Ascending aorta (tissue), 2 donors: ENCODE measurements at regions not wholly inside any gene's neighbourhood (a gene's known extent, or its start where the extent isn't known, plus 50 kb on each side); places are given as distances from the start of the nearest gene placed in this dataset.

Experiments used
- DNase-seq, 2 donors: peaks; one replicate each; pipeline ENCODE4 v3.0.0-alpha.2; 2019; ENCODE audit warnings: low spot score in 2 of 2
- H3K27ac ChIP-seq, 2 donors: fragments of 200-600 bp; sonication (generic); one replicate each; pipeline ENCODE4 v1.5.1; 2016 to 2017; ENCODE audit warnings: mild to moderate bottlenecking in 1 of 2
- H3K27me3 ChIP-seq: fragments of 200-600 bp; sonication (generic); one replicate; pipeline ENCODE4 v1.5.1; 2017
- H3K36me3 ChIP-seq, 2 donors: fragments of 200-600 bp; sonication (generic); one replicate each; pipeline ENCODE4 v1.5.1; 2016
- H3K4me1 ChIP-seq, 2 donors: fragments of 200-600 bp; sonication (generic); one replicate each; pipeline ENCODE4 v1.5.1; 2016 to 2017; ENCODE audit warnings: mild to moderate bottlenecking in 1 of 2
- H3K4me3 ChIP-seq, 2 donors: fragments of 200-600 bp; sonication (generic); one replicate each; pipeline ENCODE4 v1.5.1; 2016 to 2017; ENCODE audit warnings: mild to moderate bottlenecking in 1 of 2
- H3K9me3 ChIP-seq, 2 donors: fragments of 200-600 bp; sonication (generic); one replicate each; pipeline ENCODE4 v1.5.1; 2016
- CTCF ChIP-seq, 3 experiments: fragments of 200-600 bp in 2 of 3; fragments of 450-650 bp in 1 of 3; sonication (generic) in 2 of 3; IDR thresholded peaks; one replicate each; pipeline ENCODE4 v1.5.1; 2016 to 2019; ENCODE audit warnings: antibody characterized with exemption in 3 of 3, mild to moderate bottlenecking in 1 of 3, moderate library complexity in 1 of 3
- intact Hi-C: fragments of 100-400 bp; cut with DNase I; formaldehyde crosslinking; loops from one replicate; pipeline ENCODE4 v1.15.1; 2023

- no peak for DNase-seq
- Histone ChIP-seq H3K27me3 (no peaks in the 10 kb centered on the region), H3K4me1 (no peaks in the 10 kb centered on the region), H3K9me3 (no peaks in the 10 kb centered on the region), H3K27ac (no peak overlapping the region), H3K36me3 (no peaks in the 10 kb centered on the region), H3K4me3 (no peak overlapping the region)
- intact Hi-C loops, result no loop called here
- no peak for TF ChIP-seq CTCF (IDR thresholded peaks at IDR 0.05)
Observed at GRCh38 chr3:44048196-44048924, 193.3 kb upstream of the TOPAZ1 start.

- intact Hi-C loops, result no loop called here
- Histone ChIP-seq H3K27me3 (no peaks in the 10 kb centered on the region), H3K9me3 (no peaks in the 10 kb centered on the region), H3K4me1 (no peaks in the 10 kb centered on the region), H3K36me3 (no peaks in the 10 kb centered on the region), H3K27ac (no peak overlapping the region), H3K4me3 (no peak overlapping the region)
- no peak for DNase-seq
- TF ChIP-seq CTCF (IDR thresholded peaks at IDR 0.05), result no peak
Observed at GRCh38 chr3:44048949-44049348, 192.7 kb upstream of the TOPAZ1 start.

- Histone ChIP-seq H3K4me3 (no peak overlapping the region), H3K4me1 (no peaks in the 10 kb centered on the region), H3K27ac (no peak overlapping the region), H3K36me3 (no peaks in the 10 kb centered on the region), H3K27me3 (no peaks in the 10 kb centered on the region), H3K9me3 (no peaks in the 10 kb centered on the region)
- DNase-seq, result no peak
- no peak for TF ChIP-seq CTCF (IDR thresholded peaks at IDR 0.05)
- intact Hi-C loops, result no loop called here
Observed at GRCh38 chr3:44050101-44050500, 191.6 kb upstream of the TOPAZ1 start.

GRCh38 chr3:44050867-44051266 lies 190.8 kb upstream of the TOPAZ1 start:
- H3K27me3 ChIP-seq, result no peaks in the 10 kb centered on the region
- DNase-seq, result no peak
- no peak overlapping the region for H3K27ac ChIP-seq
- H3K4me1 ChIP-seq, result no peaks in the 10 kb centered on the region
- intact Hi-C loops, result no loop called here
- no peak for TF ChIP-seq CTCF (IDR thresholded peaks at IDR 0.05)
- no peaks in the 10 kb centered on the region for H3K36me3 ChIP-seq
- no peak overlapping the region for H3K4me3 ChIP-seq
- H3K9me3 ChIP-seq, result no peaks in the 10 kb centered on the region

GRCh38 chr3:44055951-44056350 lies 185.7 kb upstream of the TOPAZ1 start:
- no peak for TF ChIP-seq CTCF (IDR thresholded peaks at IDR 0.05)
- Histone ChIP-seq H3K4me3 (no peak overlapping the region), H3K27ac (no peak overlapping the region), H3K4me1 (no peaks in the 10 kb centered on the region), H3K36me3 (no peaks in the 10 kb centered on the region), H3K9me3 (no peaks in the 10 kb centered on the region), H3K27me3 (no peaks in the 10 kb centered on the region)
- DNase-seq, result no peak
- intact Hi-C loops, result no loop called here
